ENCODE measurements at regions not wholly inside any gene's neighbourhood (a gene's known extent, or its start where the extent isn't known, plus 50 kb on each side); places are given as distances from the start of the nearest gene placed in this dataset.
A peak's percentile ranks its signal among the peaks of the same experiment; 100 is the strongest.

DNA sequence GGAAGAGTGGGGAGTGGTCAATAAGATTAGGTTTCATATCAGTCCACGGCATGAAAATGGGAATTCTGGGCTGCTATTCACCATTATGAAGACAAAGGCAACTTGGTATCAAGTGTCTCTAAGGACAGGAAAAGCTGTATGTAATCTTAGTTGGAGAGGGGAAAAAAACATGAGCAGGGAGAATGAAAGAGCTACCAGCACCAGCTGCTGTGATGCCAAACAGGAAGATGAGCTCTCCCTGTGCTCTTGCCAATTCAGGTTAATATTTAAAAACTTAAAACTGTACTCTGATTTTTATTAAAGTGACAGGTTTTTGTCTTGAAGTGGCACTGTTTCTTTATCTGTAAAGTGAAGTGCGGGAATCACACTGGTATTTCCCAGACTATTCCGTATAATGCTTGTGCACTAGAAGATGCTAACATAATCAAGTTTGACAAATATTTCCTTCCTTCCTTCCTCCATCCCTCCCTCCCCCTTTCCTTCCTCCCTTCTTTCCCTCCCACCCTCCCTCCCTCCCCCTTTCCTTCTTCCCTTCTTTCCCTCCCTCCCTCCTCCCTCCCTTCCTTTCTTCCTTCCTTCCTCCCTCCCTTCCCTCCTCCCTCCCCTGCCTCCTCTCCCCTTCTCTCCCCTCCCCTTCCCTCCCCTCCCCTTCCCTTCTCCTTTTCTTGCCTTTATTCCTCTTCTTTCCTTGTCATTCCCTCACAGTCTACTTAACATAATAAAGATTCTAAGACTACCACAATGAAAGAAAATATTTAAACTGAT is 1383.0 kb upstream of the C9orf72 start:
- no peaks in the 10 kb centered on the region for H3K23me2 ChIP-seq (ENCODE audit: insufficient read length, low read depth, low read length, poor library complexity, severe bottlenecking)
- no peak overlapping the region for H4K8ac ChIP-seq (replicated peaks; ENCODE audit: insufficient read length, low read depth, low read length)
- no peak overlapping the region for H2AK5ac ChIP-seq (ENCODE audit: insufficient read length, low read length)
- no CpG with 5 or more reads among the region's 3 CpGs for WGBS (ENCODE audit: extremely low coverage, insufficient read length, low lambda C conversion rate)
- no peaks in the 10 kb centered on the region for H3K27me3 ChIP-seq (ENCODE audit: insufficient read depth, low read length)
- H3K14ac ChIP-seq (ENCODE audit: insufficient read depth, low read length), result no peak overlapping the region
- Mint-ChIP-seq H3K36me3 (ENCODE audit: insufficient read depth in 1 of 3, low read depth in 3 of 3) (peaks cover 0 to 11% (median 8%) of the 10 kb centered on the region in 3 experiments; a peak in 5 of 7 replicates), H3K4me1 (peaks cover 26 to 30% of the 10 kb centered on the region in 2 experiments), H3K4me3 (no peak overlapping the region), H3K27ac (peak overlapping the region in 2 of 3 experiments; percentile 42 to 43; a peak in 4 of 7 replicates), H3K9me3 (peaks cover 4% of the 10 kb centered on the region in 2 experiments; a peak in 4 of 5 replicates), H3K27me3 (ENCODE audit: low read depth) (no peaks in the 10 kb centered on the region)
- no peak overlapping the region for H3K4me2 ChIP-seq (ENCODE audit: insufficient read depth, insufficient read length, low read length)
- no peak overlapping the region for H2AFZ ChIP-seq (ENCODE audit: low read length)
- H3T11ph ChIP-seq (ENCODE audit: low read length), result no peak overlapping the region
- no peaks in the 10 kb centered on the region for H4K20me1 ChIP-seq (ENCODE audit: control insufficient read depth, insufficient read depth, insufficient read length)
- H3K9ac ChIP-seq (ENCODE audit: extremely low read depth, insufficient read length, low read length), result no peak overlapping the region
- no peak overlapping the region for H3K27ac ChIP-seq (ENCODE audit: insufficient read length, low read depth, low read length)
- H2BK12ac ChIP-seq (ENCODE audit: insufficient read length, low read depth, low read length), result no peak overlapping the region
- H2BK20ac ChIP-seq (ENCODE audit: low read depth, low read length, poor library complexity, severe bottlenecking), result no peak overlapping the region
- H4K91ac ChIP-seq (ENCODE audit: insufficient read length, low read depth, low read length), result no peak overlapping the region
- no peak overlapping the region for H2BK120ac ChIP-seq (ENCODE audit: low read depth, low read length, poor library complexity, severe bottlenecking)
- TF ChIP-seq, protein P1, sequence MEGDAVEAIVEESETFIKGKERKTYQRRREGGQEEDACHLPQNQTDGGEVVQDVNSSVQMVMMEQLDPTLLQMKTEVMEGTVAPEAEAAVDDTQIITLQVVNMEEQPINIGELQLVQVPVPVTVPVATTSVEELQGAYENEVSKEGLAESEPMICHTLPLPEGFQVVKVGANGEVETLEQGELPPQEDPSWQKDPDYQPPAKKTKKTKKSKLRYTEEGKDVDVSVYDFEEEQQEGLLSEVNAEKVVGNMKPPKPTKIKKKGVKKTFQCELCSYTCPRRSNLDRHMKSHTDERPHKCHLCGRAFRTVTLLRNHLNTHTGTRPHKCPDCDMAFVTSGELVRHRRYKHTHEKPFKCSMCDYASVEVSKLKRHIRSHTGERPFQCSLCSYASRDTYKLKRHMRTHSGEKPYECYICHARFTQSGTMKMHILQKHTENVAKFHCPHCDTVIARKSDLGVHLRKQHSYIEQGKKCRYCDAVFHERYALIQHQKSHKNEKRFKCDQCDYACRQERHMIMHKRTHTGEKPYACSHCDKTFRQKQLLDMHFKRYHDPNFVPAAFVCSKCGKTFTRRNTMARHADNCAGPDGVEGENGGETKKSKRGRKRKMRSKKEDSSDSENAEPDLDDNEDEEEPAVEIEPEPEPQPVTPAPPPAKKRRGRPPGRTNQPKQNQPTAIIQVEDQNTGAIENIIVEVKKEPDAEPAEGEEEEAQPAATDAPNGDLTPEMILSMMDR (conservative IDR thresholded peaks at IDR 0.05), result no peak
- no peaks in the 10 kb centered on the region for H3K9me3 ChIP-seq (ENCODE audit: control insufficient read depth, low read depth, low read length)
- no peaks in the 10 kb centered on the region for H3K79me2 ChIP-seq (ENCODE audit: insufficient read depth, low read length)
- H3K23ac ChIP-seq (ENCODE audit: insufficient read length, low read depth, low read length), result no peak overlapping the region
- H3K18ac ChIP-seq (ENCODE audit: insufficient read length, low read depth, low read length), result no peak overlapping the region
- no peak for DNase-seq
- H3K79me1 ChIP-seq (ENCODE audit: insufficient read depth, low read depth, low read length, poor library complexity, severe bottlenecking), result no peaks in the 10 kb centered on the region
- H3K4me1 ChIP-seq (ENCODE audit: insufficient read depth, low read length), result peaks cover 4% of the 10 kb centered on the region
- H2BK15ac ChIP-seq (ENCODE audit: low read depth, low read length), result no peak overlapping the region
- H2BK5ac ChIP-seq (ENCODE audit: insufficient read length, low read length), result no peak overlapping the region
- H4K5ac ChIP-seq (ENCODE audit: insufficient read length, low read depth, low read length), result no peak overlapping the region
- H3K56ac ChIP-seq (ENCODE audit: insufficient read length, low read depth, low read length), result no peak overlapping the region
- H3K4ac ChIP-seq (ENCODE audit: low read depth, low read length), result no peak overlapping the region

Data from H9 (cell line).